Smooth muscle cell (in vitro differentiated cells): ENCODE measurements at regions not wholly inside any gene's neighbourhood (a gene's known extent, or its start where the extent isn't known, plus 50 kb on each side); places are given as distances from the start of the nearest gene placed in this dataset.

Source experiments
- DNase-seq: peaks from one replicate; lab custom pipeline; 2025; ENCODE audit not compliant: unreplicated experiment; lab: John Stamatoyannopoulos, UW
- H2AFZ ChIP-seq: fragments of 200-600 bp; sonication (generic); 2 replicates; pipeline ENCODE4 v1.6.0; 2016; ENCODE audit warnings: antibody characterized with exemption, low read depth, mild to moderate bottlenecking
- H3F3A ChIP-seq: fragments of 200-600 bp; sonication (generic); 2 replicates; pipeline ENCODE4 v1.6.0; 2017; ENCODE audit warnings: antibody characterized with exemption, low read depth
- H3K27ac ChIP-seq: fragments of 200-600 bp; sonication (generic); 2 replicates; pipeline ENCODE4 v1.5.1; 2016; ENCODE audit warnings: low read depth, mild to moderate bottlenecking
- H3K27me3 ChIP-seq: fragments of 200-600 bp; sonication (generic); 2 replicates; pipeline ENCODE4 v1.6.1; 2016; ENCODE audit warnings: low read depth, mild to moderate bottlenecking
- H3K36me3 ChIP-seq: fragments of 200-600 bp; sonication (generic); 2 replicates; pipeline ENCODE4 v1.5.1; 2016; ENCODE audit warnings: low read depth
- H3K4me1 ChIP-seq: fragments of 200-600 bp; sonication (generic); 2 replicates; pipeline ENCODE4 v1.5.1; 2016; ENCODE audit warnings: low read depth
- H3K4me2 ChIP-seq: fragments of 200-600 bp; sonication (generic); 2 replicates; pipeline ENCODE4 v1.6.0; 2016; ENCODE audit warnings: mild to moderate bottlenecking
- H3K4me3 ChIP-seq: fragments of 200-600 bp; sonication (generic); 2 replicates; pipeline ENCODE4 v1.5.1; 2016; ENCODE audit warnings: mild to moderate bottlenecking
- H3K79me2 ChIP-seq: fragments of 200-600 bp; sonication (generic); 2 replicates; pipeline ENCODE4 v1.6.0; 2016; ENCODE audit warnings: low read depth, mild to moderate bottlenecking
- H3K9ac ChIP-seq: fragments of 200-600 bp; sonication (generic); 2 replicates; pipeline ENCODE4 v1.6.0; 2016; ENCODE audit warnings: low read depth
- H3K9me3 ChIP-seq: fragments of 200-600 bp; sonication (generic); replicated peaks from 2 replicates; pipeline ENCODE4 v1.5.1; 2016; ENCODE audit warnings: low read depth
- H4K20me1 ChIP-seq: fragments of 200-600 bp; sonication (generic); 2 replicates; pipeline ENCODE4 v1.6.0; 2016; ENCODE audit warnings: low read depth
- CTCF ChIP-seq: fragments of 200-600 bp; sonication (generic); IDR thresholded peaks from 2 replicates; pipeline ENCODE4 v1.5.1; 2017; ENCODE audit warnings: borderline replicate concordance, mild to moderate bottlenecking, antibody characterized with exemption; ENCODE audit not compliant: insufficient read depth, poor library complexity, severe bottlenecking
- WGBS: methylation state at CpG from one replicate; pipeline ENCODE4 v1.1.7; 2016; ENCODE audit warnings: low lambda C conversion rate; 5-methylcytosine and 5-hydroxymethylcytosine counted together

GRCh38 chr15:70556779-70557178 is 206.6 kb downstream of the UACA start:
- Histone ChIP-seq H3K27ac (no peak overlapping the region), H3K79me2 (no peaks in the 10 kb centered on the region), H3K36me3 (no peaks in the 10 kb centered on the region), H3K9me3 (no peaks in the 10 kb centered on the region), H3F3A (no peaks in the 10 kb centered on the region), H4K20me1 (no peaks in the 10 kb centered on the region), H2AFZ (no peak overlapping the region), H3K4me1 (peaks cover 8% of the 10 kb centered on the region), H3K4me3 (no peak overlapping the region), H3K4me2 (no peak overlapping the region), H3K9ac (no peak overlapping the region), H3K27me3 (no peaks in the 10 kb centered on the region)
- TF ChIP-seq CTCF: no peak
- no peak for DNase-seq
- 70% methylated on average over 7 of the region's 7 CpGs for WGBS

GRCh38 chr15:70556151-70556741 is 207.1 kb downstream of the UACA start:
- H3F3A ChIP-seq: no peaks in the 10 kb centered on the region
- H3K4me2 ChIP-seq: no peak overlapping the region
- no peaks in the 10 kb centered on the region for H3K79me2 ChIP-seq
- WGBS: 89% methylated on average over 4 of the region's 4 CpGs
- H2AFZ ChIP-seq: no peak overlapping the region
- peaks cover 8% of the 10 kb centered on the region for H3K4me1 ChIP-seq
- H3K9me3 ChIP-seq: no peaks in the 10 kb centered on the region
- no peak overlapping the region for H3K27ac ChIP-seq
- no peak overlapping the region for H3K9ac ChIP-seq
- H4K20me1 ChIP-seq: no peaks in the 10 kb centered on the region
- H3K36me3 ChIP-seq: no peaks in the 10 kb centered on the region
- no peaks in the 10 kb centered on the region for H3K27me3 ChIP-seq
- no peak overlapping the region for H3K4me3 ChIP-seq
- no peak for TF ChIP-seq CTCF
- no peak for DNase-seq

GRCh38 chr15:70555713-70556112 is 207.6 kb downstream of the UACA start:
- Histone ChIP-seq H3K27ac (no peak overlapping the region), H3K9me3 (no peaks in the 10 kb centered on the region), H3K9ac (no peak overlapping the region), H3F3A (no peaks in the 10 kb centered on the region), H3K79me2 (no peaks in the 10 kb centered on the region), H3K4me2 (no peak overlapping the region), H4K20me1 (no peaks in the 10 kb centered on the region), H3K4me1 (peaks cover 8% of the 10 kb centered on the region), H3K4me3 (no peak overlapping the region), H3K27me3 (no peaks in the 10 kb centered on the region), H2AFZ (no peak overlapping the region), H3K36me3 (no peaks in the 10 kb centered on the region)
- no peak for DNase-seq
- WGBS: 82% methylated on average over 3 of the region's 3 CpGs
- TF ChIP-seq CTCF: no peak

DNA sequence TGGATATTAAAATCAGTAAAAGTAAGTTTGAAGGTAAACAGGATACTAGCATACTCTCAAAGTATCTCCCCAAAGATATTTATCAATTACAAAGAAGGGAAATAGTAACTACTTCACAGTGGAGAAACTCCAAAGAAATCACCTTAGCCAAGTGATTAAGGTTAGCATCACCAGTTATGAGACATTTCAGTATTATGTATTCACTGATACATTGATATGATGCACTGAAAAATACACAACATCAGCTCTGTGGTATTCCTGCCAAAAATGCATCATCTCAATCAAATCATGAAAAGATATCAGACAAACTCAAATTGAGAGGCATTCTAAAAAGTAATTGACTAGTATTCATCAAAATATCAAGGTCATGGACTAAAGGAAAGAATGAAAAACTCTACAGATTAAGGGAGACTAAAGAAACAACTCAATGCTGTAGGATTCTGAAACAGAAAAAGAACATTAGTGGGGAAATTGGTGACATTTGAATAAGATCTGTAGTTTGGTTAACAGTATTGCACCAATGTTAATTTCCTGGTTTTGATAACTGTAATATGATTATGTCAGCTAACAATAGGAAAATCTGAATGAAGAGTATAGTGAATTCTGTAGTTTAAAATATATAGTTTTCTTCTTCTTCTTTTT is 215.4 kb downstream of the UACA start:
- Histone ChIP-seq H3K9me3 (no peaks in the 10 kb centered on the region), H3K27ac (no peak overlapping the region), H3K36me3 (no peaks in the 10 kb centered on the region), H3K9ac (no peak overlapping the region), H3F3A (no peaks in the 10 kb centered on the region), H2AFZ (no peak overlapping the region), H3K4me3 (no peak overlapping the region), H3K79me2 (no peaks in the 10 kb centered on the region), H3K4me2 (no peak overlapping the region), H4K20me1 (no peaks in the 10 kb centered on the region), H3K4me1 (no peaks in the 10 kb centered on the region), H3K27me3 (peaks cover 8% of the 10 kb centered on the region)
- no peak for DNase-seq
- no peak for TF ChIP-seq CTCF
